ENCODE measurements at regions not wholly inside any gene's neighbourhood (a gene's known extent, or its start where the extent isn't known, plus 50 kb on each side); places are given as distances from the start of the nearest gene placed in this dataset.

DNA sequence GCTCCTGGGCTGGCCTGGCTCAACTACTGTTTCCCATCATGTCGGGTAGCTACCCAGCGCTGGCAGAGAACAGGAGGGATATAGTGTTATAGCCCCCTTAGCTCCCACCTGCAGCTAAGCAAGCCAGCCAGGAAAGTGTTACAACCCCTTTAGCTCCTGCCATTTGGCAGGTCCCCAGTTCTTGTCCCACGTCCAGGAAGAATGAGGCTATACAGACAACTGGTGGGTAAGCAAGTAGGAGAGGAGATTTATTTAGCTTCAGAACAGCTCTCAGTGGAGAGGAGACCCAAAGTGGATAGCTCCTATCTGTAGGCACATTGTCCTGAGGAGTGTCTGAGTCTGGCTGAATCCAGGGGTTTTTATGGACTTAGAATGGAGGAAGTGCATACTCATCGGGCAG is 741.1 kb upstream of the B3GALT2 start:
- TF ChIP-seq POLR2A (IDR thresholded peaks at IDR 0.05) = no peak
- TF ChIP-seq, protein P1, sequence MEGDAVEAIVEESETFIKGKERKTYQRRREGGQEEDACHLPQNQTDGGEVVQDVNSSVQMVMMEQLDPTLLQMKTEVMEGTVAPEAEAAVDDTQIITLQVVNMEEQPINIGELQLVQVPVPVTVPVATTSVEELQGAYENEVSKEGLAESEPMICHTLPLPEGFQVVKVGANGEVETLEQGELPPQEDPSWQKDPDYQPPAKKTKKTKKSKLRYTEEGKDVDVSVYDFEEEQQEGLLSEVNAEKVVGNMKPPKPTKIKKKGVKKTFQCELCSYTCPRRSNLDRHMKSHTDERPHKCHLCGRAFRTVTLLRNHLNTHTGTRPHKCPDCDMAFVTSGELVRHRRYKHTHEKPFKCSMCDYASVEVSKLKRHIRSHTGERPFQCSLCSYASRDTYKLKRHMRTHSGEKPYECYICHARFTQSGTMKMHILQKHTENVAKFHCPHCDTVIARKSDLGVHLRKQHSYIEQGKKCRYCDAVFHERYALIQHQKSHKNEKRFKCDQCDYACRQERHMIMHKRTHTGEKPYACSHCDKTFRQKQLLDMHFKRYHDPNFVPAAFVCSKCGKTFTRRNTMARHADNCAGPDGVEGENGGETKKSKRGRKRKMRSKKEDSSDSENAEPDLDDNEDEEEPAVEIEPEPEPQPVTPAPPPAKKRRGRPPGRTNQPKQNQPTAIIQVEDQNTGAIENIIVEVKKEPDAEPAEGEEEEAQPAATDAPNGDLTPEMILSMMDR (IDR thresholded peaks at IDR 0.05 in 4 of 5, conservative IDR thresholded peaks at IDR 0.05 in 1 of 5) = no peak
